Epithelial cell of esophagus (primary cell): ENCODE measurements at regions not wholly inside any gene's neighbourhood (a gene's known extent, or its start where the extent isn't known, plus 50 kb on each side); places are given as distances from the start of the nearest gene placed in this dataset.
"Not testable (repeated sequence)": the region's sequence is repeated elsewhere in the genome, so short reads cannot be mapped to it uniquely, and the experiment has no call there.

ENCODE experiments used
- DNase-seq: peaks from one replicate; pipeline ENCODE4 v3.0.0; 2010; ENCODE audit warnings: low read depth
- H3K4me3 ChIP-seq: 2 replicates; pipeline ENCODE4 v1.5.1; 2011; ENCODE audit warnings: mild to moderate bottlenecking, low read length, control low read depth
- CTCF ChIP-seq: IDR thresholded peaks from 2 replicates; pipeline ENCODE4 v1.5.1; 2011; ENCODE audit warnings: low read depth, mild to moderate bottlenecking, low read length, control low read depth, inconsistent platforms; ENCODE audit not compliant: insufficient read depth; ENCODE audit errors: missing control alignments

GRCh38 chr10:131556897-131557495 is 245.5 kb upstream of the TCERG1L start:
- no peak overlapping the region for H3K4me3 ChIP-seq
- no peak for TF ChIP-seq CTCF
- no peak for DNase-seq

GRCh38 chr10:131557956-131558355 is 246.4 kb upstream of the TCERG1L start:
- H3K4me3 ChIP-seq, DNase-seq: not testable (repeated sequence)

GRCh38 chr10:131559450-131559911 is 248.0 kb upstream of the TCERG1L start:
- no peak for DNase-seq
- H3K4me3 ChIP-seq = no peak overlapping the region
- TF ChIP-seq CTCF = no peak

GRCh38 chr10:131560166-131560565 is 248.6 kb upstream of the TCERG1L start:
- no peak for DNase-seq
- no peak overlapping the region for H3K4me3 ChIP-seq
- no peak for TF ChIP-seq CTCF

GRCh38 chr10:131560706-131561355 is 249.3 kb upstream of the TCERG1L start:
- no peak overlapping the region for H3K4me3 ChIP-seq
- no peak for TF ChIP-seq CTCF
- no peak for DNase-seq

- DNase-seq = no peak
- H3K4me3 ChIP-seq = no peak overlapping the region
- TF ChIP-seq CTCF = no peak
Observed at GRCh38 chr10:131561897-131562296, 250.4 kb upstream of the TCERG1L start.

- no peak overlapping the region for H3K4me3 ChIP-seq
- no peak for TF ChIP-seq CTCF
- DNase-seq = no peak
Observed at GRCh38 chr10:131563411-131563810, 251.9 kb upstream of the TCERG1L start.
